SU-DHL-6 (cell line): ENCODE measurements at regions not wholly inside any gene's neighbourhood (a gene's known extent, or its start where the extent isn't known, plus 50 kb on each side); places are given as distances from the start of the nearest gene placed in this dataset.

Experiments used
- EZH2phosphoT487 ChIP-seq: fragments of 200-600 bp; sonication (generic), shearing (Covaris generic); conservative IDR thresholded peaks from 2 replicates; pipeline ENCODE4 v1.6.1; 2018; ENCODE audit warnings: mild to moderate bottlenecking, antibody characterized with exemption, low read length, moderate library complexity, mixed read lengths
- TF ChIP-seq, protein P1 (sequence below): fragments of 200-600 bp; sonication (generic); IDR thresholded peaks from one replicate; pipeline ENCODE4 v1.5.1; 2017; ENCODE audit warnings: antibody characterized with exemption, mild to moderate bottlenecking, low read length, moderate library complexity; ENCODE audit not compliant: insufficient read depth, poor library complexity, severe bottlenecking

GRCh38 chr5:91983869-91984268 is 600.8 kb upstream of the ARRDC3 start:
- TF ChIP-seq, protein P1, sequence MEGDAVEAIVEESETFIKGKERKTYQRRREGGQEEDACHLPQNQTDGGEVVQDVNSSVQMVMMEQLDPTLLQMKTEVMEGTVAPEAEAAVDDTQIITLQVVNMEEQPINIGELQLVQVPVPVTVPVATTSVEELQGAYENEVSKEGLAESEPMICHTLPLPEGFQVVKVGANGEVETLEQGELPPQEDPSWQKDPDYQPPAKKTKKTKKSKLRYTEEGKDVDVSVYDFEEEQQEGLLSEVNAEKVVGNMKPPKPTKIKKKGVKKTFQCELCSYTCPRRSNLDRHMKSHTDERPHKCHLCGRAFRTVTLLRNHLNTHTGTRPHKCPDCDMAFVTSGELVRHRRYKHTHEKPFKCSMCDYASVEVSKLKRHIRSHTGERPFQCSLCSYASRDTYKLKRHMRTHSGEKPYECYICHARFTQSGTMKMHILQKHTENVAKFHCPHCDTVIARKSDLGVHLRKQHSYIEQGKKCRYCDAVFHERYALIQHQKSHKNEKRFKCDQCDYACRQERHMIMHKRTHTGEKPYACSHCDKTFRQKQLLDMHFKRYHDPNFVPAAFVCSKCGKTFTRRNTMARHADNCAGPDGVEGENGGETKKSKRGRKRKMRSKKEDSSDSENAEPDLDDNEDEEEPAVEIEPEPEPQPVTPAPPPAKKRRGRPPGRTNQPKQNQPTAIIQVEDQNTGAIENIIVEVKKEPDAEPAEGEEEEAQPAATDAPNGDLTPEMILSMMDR, result no peak
- TF ChIP-seq EZH2phosphoT487, result no peak
